GM23338 (cell line): ENCODE measurements at regions not wholly inside any gene's neighbourhood (a gene's known extent, or its start where the extent isn't known, plus 50 kb on each side); places are given as distances from the start of the nearest gene placed in this dataset.

Source experiments
- EZH2 ChIP-seq: fragments of 200-600 bp; sonication (generic); IDR thresholded peaks from one replicate; pipeline ENCODE4 v1.8.0; 2017; ENCODE audit warnings: antibody characterized with exemption, mild to moderate bottlenecking, low read depth; ENCODE audit not compliant: unreplicated experiment
- NANOG ChIP-seq: IDR thresholded peaks from 2 replicates; pipeline ENCODE4 v1.6.1; 2016; ENCODE audit warnings: antibody characterized with exemption, borderline replicate concordance
- POLR2AphosphoS5 ChIP-seq: IDR thresholded peaks from 2 replicates; pipeline ENCODE4 v1.6.1; 2016; ENCODE audit warnings: antibody characterized with exemption, low read depth
- ZNF331 ChIP-seq: fragments of 250-450 bp; sonication (Bioruptor Pico); IDR thresholded peaks from 2 replicates; pipeline ENCODE4 v1.5.0; 2020; ENCODE audit warnings: low read depth, mild to moderate bottlenecking, moderate library complexity
- TF ChIP-seq, protein P1 (sequence below), 2 experiments: fragments of 200-600 bp in 1 of 2; sonication (generic) in 1 of 2; conservative IDR thresholded peaks; 2 replicates each; pipeline versions ENCODE4 v1.5.1 to v1.6.1; 2016 to 2017; ENCODE audit warnings: antibody characterized with exemption in 2 of 2, low read depth in 2 of 2, mild to moderate bottlenecking in 2 of 2, moderate library complexity in 1 of 2
- TF ChIP-seq, protein P2 (sequence below): IDR thresholded peaks from one replicate; pipeline ENCODE4 v1.6.1; 2018; ENCODE audit warnings: antibody characterized with exemption; ENCODE audit not compliant: unreplicated experiment

DNA sequence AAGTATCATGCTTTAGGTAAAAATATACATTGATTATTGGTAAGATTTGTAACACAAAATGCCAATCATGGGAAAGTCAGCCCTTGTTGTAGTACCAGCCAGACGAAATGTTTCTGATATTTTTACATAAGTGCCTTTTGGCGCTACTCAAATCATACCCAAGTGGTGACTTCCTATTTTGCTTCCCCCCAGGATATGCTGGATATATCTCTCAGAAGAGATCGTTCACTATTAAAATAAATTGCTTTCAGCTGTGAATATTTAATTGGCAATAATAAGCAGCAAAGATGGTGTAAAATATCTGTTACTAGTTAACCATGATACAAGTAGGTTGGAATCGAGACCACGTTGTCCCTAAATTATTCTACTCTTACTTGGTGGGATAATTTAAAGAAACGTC, 909.2 kb upstream of the LRRN3 start:
- TF ChIP-seq, protein P1, sequence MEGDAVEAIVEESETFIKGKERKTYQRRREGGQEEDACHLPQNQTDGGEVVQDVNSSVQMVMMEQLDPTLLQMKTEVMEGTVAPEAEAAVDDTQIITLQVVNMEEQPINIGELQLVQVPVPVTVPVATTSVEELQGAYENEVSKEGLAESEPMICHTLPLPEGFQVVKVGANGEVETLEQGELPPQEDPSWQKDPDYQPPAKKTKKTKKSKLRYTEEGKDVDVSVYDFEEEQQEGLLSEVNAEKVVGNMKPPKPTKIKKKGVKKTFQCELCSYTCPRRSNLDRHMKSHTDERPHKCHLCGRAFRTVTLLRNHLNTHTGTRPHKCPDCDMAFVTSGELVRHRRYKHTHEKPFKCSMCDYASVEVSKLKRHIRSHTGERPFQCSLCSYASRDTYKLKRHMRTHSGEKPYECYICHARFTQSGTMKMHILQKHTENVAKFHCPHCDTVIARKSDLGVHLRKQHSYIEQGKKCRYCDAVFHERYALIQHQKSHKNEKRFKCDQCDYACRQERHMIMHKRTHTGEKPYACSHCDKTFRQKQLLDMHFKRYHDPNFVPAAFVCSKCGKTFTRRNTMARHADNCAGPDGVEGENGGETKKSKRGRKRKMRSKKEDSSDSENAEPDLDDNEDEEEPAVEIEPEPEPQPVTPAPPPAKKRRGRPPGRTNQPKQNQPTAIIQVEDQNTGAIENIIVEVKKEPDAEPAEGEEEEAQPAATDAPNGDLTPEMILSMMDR (conservative IDR thresholded peaks at IDR 0.05; ENCODE audit: low read depth in 2 of 2), result no peak
- no peak for TF ChIP-seq EZH2
- TF ChIP-seq, protein P2, sequence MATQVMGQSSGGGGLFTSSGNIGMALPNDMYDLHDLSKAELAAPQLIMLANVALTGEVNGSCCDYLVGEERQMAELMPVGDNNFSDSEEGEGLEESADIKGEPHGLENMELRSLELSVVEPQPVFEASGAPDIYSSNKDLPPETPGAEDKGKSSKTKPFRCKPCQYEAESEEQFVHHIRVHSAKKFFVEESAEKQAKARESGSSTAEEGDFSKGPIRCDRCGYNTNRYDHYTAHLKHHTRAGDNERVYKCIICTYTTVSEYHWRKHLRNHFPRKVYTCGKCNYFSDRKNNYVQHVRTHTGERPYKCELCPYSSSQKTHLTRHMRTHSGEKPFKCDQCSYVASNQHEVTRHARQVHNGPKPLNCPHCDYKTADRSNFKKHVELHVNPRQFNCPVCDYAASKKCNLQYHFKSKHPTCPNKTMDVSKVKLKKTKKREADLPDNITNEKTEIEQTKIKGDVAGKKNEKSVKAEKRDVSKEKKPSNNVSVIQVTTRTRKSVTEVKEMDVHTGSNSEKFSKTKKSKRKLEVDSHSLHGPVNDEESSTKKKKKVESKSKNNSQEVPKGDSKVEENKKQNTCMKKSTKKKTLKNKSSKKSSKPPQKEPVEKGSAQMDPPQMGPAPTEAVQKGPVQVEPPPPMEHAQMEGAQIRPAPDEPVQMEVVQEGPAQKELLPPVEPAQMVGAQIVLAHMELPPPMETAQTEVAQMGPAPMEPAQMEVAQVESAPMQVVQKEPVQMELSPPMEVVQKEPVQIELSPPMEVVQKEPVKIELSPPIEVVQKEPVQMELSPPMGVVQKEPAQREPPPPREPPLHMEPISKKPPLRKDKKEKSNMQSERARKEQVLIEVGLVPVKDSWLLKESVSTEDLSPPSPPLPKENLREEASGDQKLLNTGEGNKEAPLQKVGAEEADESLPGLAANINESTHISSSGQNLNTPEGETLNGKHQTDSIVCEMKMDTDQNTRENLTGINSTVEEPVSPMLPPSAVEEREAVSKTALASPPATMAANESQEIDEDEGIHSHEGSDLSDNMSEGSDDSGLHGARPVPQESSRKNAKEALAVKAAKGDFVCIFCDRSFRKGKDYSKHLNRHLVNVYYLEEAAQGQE, result no peak
- TF ChIP-seq NANOG, result no peak
- TF ChIP-seq ZNF331 (CRISPR knock-in tag), result no peak
- TF ChIP-seq POLR2AphosphoS5, result no peak
